ENCODE measurements at regions not wholly inside any gene's neighbourhood (a gene's known extent, or its start where the extent isn't known, plus 50 kb on each side); places are given as distances from the start of the nearest gene placed in this dataset.

DNA sequence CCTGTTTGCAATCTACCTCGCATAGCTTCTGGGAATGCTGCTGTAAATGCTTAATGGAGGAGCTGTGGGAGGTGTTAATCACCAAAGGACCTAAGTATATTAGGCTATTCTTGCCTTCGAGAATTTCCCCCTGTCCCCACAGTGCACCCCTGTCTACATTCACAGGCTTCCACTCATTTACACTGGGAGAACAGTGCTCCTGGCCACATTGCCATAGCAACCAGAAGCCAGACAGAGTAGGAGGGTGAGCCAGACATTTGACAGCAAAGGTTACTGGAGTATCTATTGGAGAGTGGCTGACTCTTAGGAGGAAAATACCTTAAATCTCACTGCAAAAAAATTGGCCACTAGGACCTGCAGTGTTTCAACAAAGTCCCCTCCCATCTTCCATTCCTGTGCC lies 185.9 kb upstream of the PBDC1 start:
- TF ChIP-seq EZH2 (optimal IDR thresholded peaks at IDR 0.05; ENCODE audit: low read depth, low read length) (no peak), EZH2phosphoT487 (IDR thresholded peaks at IDR 0.05; ENCODE audit: low read length) (no peak)
- TF ChIP-seq, protein P1, sequence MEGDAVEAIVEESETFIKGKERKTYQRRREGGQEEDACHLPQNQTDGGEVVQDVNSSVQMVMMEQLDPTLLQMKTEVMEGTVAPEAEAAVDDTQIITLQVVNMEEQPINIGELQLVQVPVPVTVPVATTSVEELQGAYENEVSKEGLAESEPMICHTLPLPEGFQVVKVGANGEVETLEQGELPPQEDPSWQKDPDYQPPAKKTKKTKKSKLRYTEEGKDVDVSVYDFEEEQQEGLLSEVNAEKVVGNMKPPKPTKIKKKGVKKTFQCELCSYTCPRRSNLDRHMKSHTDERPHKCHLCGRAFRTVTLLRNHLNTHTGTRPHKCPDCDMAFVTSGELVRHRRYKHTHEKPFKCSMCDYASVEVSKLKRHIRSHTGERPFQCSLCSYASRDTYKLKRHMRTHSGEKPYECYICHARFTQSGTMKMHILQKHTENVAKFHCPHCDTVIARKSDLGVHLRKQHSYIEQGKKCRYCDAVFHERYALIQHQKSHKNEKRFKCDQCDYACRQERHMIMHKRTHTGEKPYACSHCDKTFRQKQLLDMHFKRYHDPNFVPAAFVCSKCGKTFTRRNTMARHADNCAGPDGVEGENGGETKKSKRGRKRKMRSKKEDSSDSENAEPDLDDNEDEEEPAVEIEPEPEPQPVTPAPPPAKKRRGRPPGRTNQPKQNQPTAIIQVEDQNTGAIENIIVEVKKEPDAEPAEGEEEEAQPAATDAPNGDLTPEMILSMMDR (IDR thresholded peaks at IDR 0.05; ENCODE audit: low read length): no peak
